GM12878 (cell line): ENCODE measurements at regions not wholly inside any gene's neighbourhood (a gene's known extent, or its start where the extent isn't known, plus 50 kb on each side); places are given as distances from the start of the nearest gene placed in this dataset.

Experiments
- ATAC-seq: fragments of 200-7000 bp; cut with Tn5 transposase; 3 replicates; pipeline ENCODE4 v1.9.1; 2020; ENCODE audit warnings: mild to moderate bottlenecking, moderate library complexity
- BruUV-seq: library from RNA; stranded (reverse); fragments of 400-500 nt; replicated peaks from 2 replicates; lab custom pipeline; 2021; lab: Mats Ljungman, UMichigan
- CTCF ChIA-PET: fragments of 300-600 bp; sonication (Branson Sonifier 250); formaldehyde crosslinking; extraction: SDS; loops from one replicate; lab custom pipeline; 2021; ENCODE audit warnings: inconsistent platforms; lab: Yijun Ruan, JAX
- POLR2A ChIA-PET: fragments of 350-600 bp; formaldehyde crosslinking; extraction: SDS; loops from one replicate; lab custom pipeline; 2021; ENCODE audit warnings: inconsistent platforms; lab: Charles Lee
- RAD21 ChIA-PET: fragments of 300-600 bp; sonication (Branson Sonifier 250); formaldehyde crosslinking; loops from one replicate; lab custom pipeline; 2023; ENCODE audit warnings: antibody characterized with exemption; ENCODE audit not compliant: unreplicated experiment; lab: Charles Lee
- SMC1A ChIA-PET: fragments of 300-600 bp; sonication (Branson Sonifier 250); formaldehyde crosslinking; loops from one replicate; lab custom pipeline; 2023; ENCODE audit not compliant: unreplicated experiment, uncharacterized antibody; lab: Charles Lee
- DNase-seq: peaks from one replicate; pipeline ENCODE4 v3.0.0-alpha.2; 2011; ENCODE audit warnings: low read depth, low spot score
- FAIRE-seq: peaks from 3 replicates; lab custom pipeline; 2011; peaks lifted over from hg19 to GRCh38; lab: Jason Lieb, UNC
- H2AFZ ChIP-seq: 2 replicates; pipeline ENCODE4 v1.6.0; 2011; ENCODE audit warnings: low read depth, low read length, control low read depth; ENCODE audit not compliant: control insufficient read depth
- H3K27ac ChIP-seq: 2 replicates; pipeline ENCODE4 v1.5.1; 2011; ENCODE audit warnings: control low read depth; ENCODE audit not compliant: control insufficient read depth, insufficient read depth
- H3K27me3 ChIP-seq, 2 experiments: replicated peaks in 1 of 2; 2 replicates each; pipeline versions ENCODE4 v1.6.0 to v1.6.1; 2011; ENCODE audit warnings: low read length in 1 of 2; ENCODE audit not compliant: control insufficient read depth in 2 of 2, insufficient read depth in 2 of 2
- H3K36me3 ChIP-seq, 2 experiments: 2 replicates each; pipeline ENCODE4 v1.5.1; 2011; ENCODE audit warnings: low read length in 1 of 2; ENCODE audit not compliant: control insufficient read depth in 2 of 2, insufficient read depth in 2 of 2
- H3K4me1 ChIP-seq: 2 replicates; pipeline ENCODE4 v1.6.1; 2011; ENCODE audit warnings: mild to moderate bottlenecking, low read length, moderate library complexity, mixed read lengths; ENCODE audit not compliant: control insufficient read depth, insufficient read depth
- H3K4me2 ChIP-seq: 2 replicates; pipeline ENCODE4 v1.6.0; 2011; ENCODE audit warnings: control low read depth; ENCODE audit not compliant: control insufficient read depth, insufficient read depth
- H3K4me3 ChIP-seq: fragments of 200-600 bp; sonication (generic); 2 replicates; pipeline ENCODE4 v1.5.1; 2016
- H3K79me2 ChIP-seq: 2 replicates; pipeline ENCODE4 v1.6.0; 2011; ENCODE audit warnings: low read length; ENCODE audit not compliant: control insufficient read depth, insufficient read depth
- H3K9ac ChIP-seq: 2 replicates; pipeline ENCODE4 v1.8.0; 2011; ENCODE audit warnings: low read length, control low read depth, mixed read lengths; ENCODE audit not compliant: control insufficient read depth, insufficient read depth
- H3K9me3 ChIP-seq: replicated peaks from 3 replicates; pipeline ENCODE4 v1.5.1; 2011; ENCODE audit warnings: mild to moderate bottlenecking, low read length; ENCODE audit not compliant: control insufficient read depth, insufficient read depth
- H4K20me1 ChIP-seq: 2 replicates; pipeline ENCODE4 v1.6.0; 2011; ENCODE audit not compliant: control insufficient read depth, insufficient read depth
- BHLHE40 ChIP-seq, 2 experiments: fragments of 450-650 bp in 1 of 2; IDR thresholded peaks; 2 replicates each; pipeline ENCODE4 v1.6.1; 2011 to 2017; ENCODE audit warnings: low read depth in 2 of 2, borderline replicate concordance in 1 of 2, improper control_type of control experiment in 1 of 2, low read length in 1 of 2, mild to moderate bottlenecking in 1 of 2
- BMI1 ChIP-seq: fragments of 450-650 bp; IDR thresholded peaks from 2 replicates; pipeline ENCODE4 v1.6.1; 2016; ENCODE audit warnings: mild to moderate bottlenecking, moderate library complexity, borderline replicate concordance
- IRF4 ChIP-seq: IDR thresholded peaks from 2 replicates; pipeline ENCODE4 v1.6.1; 2011; ENCODE audit warnings: low read depth, low read length
- KDM1A ChIP-seq: fragments of 200-600 bp; sonication (generic); IDR thresholded peaks from 2 replicates; pipeline ENCODE4 v1.6.1; 2016; ENCODE audit warnings: borderline replicate concordance
- MEF2B ChIP-seq: fragments of 450-650 bp; IDR thresholded peaks from 2 replicates; pipeline ENCODE4 v1.6.1; 2018; ENCODE audit warnings: mild to moderate bottlenecking, moderate library complexity; ENCODE audit not compliant: partially characterized antibody, poor library complexity, severe bottlenecking
- RB1 ChIP-seq: fragments of 450-650 bp; formaldehyde crosslinking; IDR thresholded peaks from 2 replicates; pipeline ENCODE4 v1.6.1; 2017; ENCODE audit warnings: mild to moderate bottlenecking, borderline replicate concordance
- RCOR1 ChIP-seq: conservative IDR thresholded peaks from 2 replicates; pipeline ENCODE4 v1.6.1; 2012; ENCODE audit warnings: low read depth, low read length, improper control_type of control experiment
- ZZZ3 ChIP-seq: IDR thresholded peaks from 2 replicates; pipeline ENCODE4 v1.6.1; 2011; ENCODE audit warnings: low read depth; ENCODE audit not compliant: control insufficient read depth, insufficient read length
- WGBS: methylation state at CpG from one replicate; pipeline ENCODE4 v1.1.6; 2016; ENCODE audit warnings: low lambda C conversion rate; ENCODE audit not compliant: insufficient replicate concordance, insufficient coverage; ENCODE audit errors: missing lambda C conversion rate; 5-methylcytosine and 5-hydroxymethylcytosine counted together
- in situ Hi-C: fragments of 300-500 bp; cut with MboI; formaldehyde crosslinking; loops from 9 replicates; pipeline ENCODE4 v1.14.3; 2018; ENCODE audit warnings: mixed read lengths
- intact Hi-C: fragments of 100-400 bp; cut with micrococcal nuclease; formaldehyde crosslinking; loops from one replicate; pipeline ENCODE4 v1.14.2; 2022; ENCODE audit not compliant: unreplicated experiment
- TF ChIP-seq, protein P1 (sequence below): fragments of 450-650 bp; IDR thresholded peaks from 2 replicates; pipeline ENCODE4 v1.6.1; 2018; ENCODE audit warnings: mild to moderate bottlenecking, low read depth, moderate library complexity; ENCODE audit not compliant: partially characterized antibody
- TF ChIP-seq, protein P2 (sequence below): IDR thresholded peaks from 2 replicates; pipeline ENCODE4 v1.6.1; 2011; ENCODE audit warnings: borderline replicate concordance, low read depth, mild to moderate bottlenecking, moderate library complexity, low read length; ENCODE audit not compliant: insufficient read depth, poor library complexity, severe bottlenecking
- TF ChIP-seq, protein P3 (sequence below): IDR thresholded peaks from 2 replicates; pipeline ENCODE4 v1.6.1; 2012; ENCODE audit warnings: low read depth, low read length, improper control_type of control experiment
- TF ChIP-seq, protein P4 (sequence below): fragments of 450-650 bp; IDR thresholded peaks from 2 replicates; pipeline ENCODE4 v1.6.1; 2017; ENCODE audit warnings: antibody characterized with exemption, mild to moderate bottlenecking, moderate library complexity
- TF ChIP-seq, protein P5 (sequence below): fragments of 450-650 bp; IDR thresholded peaks from 2 replicates; pipeline ENCODE4 v1.6.1; 2014; ENCODE audit warnings: mild to moderate bottlenecking

DNA sequence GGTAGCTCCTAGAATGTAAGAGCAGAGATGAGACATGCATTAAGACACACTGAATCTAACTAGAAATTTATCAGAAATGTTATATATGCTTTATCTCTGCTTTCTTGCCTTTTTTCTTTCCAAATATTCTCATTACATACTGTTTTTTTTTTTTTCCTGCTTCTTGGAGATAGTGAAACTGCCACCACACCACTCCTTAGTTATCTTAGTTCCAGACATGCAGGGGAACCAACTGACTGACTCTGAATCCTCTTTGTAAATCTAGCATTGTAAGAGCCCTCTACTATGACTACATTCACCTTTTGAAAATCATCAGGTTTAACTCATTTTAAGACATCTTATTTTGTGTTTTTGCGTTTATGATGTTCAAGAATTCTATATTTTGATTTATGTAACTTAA lies 181.3 kb upstream of the ST8SIA4 start (continued):
- TF ChIP-seq, protein P1, sequence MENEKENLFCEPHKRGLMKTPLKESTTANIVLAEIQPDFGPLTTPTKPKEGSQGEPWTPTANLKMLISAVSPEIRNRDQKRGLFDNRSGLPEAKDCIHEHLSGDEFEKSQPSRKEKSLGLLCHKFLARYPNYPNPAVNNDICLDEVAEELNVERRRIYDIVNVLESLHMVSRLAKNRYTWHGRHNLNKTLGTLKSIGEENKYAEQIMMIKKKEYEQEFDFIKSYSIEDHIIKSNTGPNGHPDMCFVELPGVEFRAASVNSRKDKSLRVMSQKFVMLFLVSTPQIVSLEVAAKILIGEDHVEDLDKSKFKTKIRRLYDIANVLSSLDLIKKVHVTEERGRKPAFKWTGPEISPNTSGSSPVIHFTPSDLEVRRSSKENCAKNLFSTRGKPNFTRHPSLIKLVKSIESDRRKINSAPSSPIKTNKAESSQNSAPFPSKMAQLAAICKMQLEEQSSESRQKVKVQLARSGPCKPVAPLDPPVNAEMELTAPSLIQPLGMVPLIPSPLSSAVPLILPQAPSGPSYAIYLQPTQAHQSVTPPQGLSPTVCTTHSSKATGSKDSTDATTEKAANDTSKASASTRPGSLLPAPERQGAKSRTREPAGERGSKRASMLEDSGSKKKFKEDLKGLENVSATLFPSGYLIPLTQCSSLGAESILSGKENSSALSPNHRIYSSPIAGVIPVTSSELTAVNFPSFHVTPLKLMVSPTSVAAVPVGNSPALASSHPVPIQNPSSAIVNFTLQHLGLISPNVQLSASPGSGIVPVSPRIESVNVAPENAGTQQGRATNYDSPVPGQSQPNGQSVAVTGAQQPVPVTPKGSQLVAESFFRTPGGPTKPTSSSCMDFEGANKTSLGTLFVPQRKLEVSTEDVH, result no peak
- no peak for TF ChIP-seq ZZZ3
- TF ChIP-seq, all 136 proteins: peak for 0

DNA sequence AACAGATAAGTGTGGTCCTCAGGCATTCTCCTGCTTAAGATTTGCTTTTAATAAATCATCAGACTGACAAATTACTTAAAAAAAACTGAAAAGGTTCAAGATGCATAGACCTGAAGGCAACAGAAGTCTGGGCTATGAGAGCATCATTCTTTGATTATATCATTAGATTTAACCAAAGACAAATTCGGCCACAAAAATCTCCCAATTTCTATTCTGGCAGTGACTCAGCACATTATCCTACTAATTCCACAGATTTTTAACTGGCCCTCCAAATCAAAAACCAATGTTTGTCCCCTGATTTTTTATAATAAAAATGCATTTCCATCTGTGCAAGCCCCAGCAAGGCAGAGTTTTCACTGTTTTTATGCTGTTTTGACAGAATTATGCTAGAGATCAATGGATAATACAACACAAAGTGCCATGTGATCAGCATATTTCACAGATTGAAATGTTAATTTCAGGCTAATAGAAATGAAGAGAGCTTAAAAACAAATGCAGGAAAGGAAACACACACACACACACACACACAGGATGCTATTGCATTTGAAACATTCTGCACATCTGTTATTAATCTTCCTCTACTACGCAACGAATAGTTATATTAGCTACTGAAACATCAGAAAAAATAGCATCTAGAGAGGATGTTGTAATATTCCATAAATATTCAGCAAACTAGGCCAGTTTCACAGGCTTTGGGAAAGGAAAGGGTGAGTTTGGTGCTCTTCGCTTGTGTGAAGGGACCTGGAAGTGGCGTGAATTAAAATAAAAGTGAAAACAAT lies 177.6 kb upstream of the ST8SIA4 start:
- 73% methylated on average over 5 of the region's 5 CpGs for WGBS
- no peak overlapping the region for H3K27ac ChIP-seq
- H2AFZ ChIP-seq, result no peak overlapping the region
- H3K79me2 ChIP-seq, result no peaks in the 10 kb centered on the region
- in situ Hi-C loops (no loop called here), intact Hi-C loops (no loop called here)
- CTCF ChIA-PET, result no interaction called here
- POLR2A ChIA-PET, result no interaction called here
- FAIRE-seq, result no peak
- no peak for ATAC-seq
- H3K27me3 ChIP-seq, result no peaks in the 10 kb centered on the region
- DNase-seq, result no peak
- SMC1A ChIA-PET, result no interaction called here
- H3K9me3 ChIP-seq, result no peaks in the 10 kb centered on the region
- no peaks in the 10 kb centered on the region for H3K36me3 ChIP-seq
- RAD21 ChIA-PET, result no interaction called here
- no peak overlapping the region for H3K9ac ChIP-seq
- no peaks in the 10 kb centered on the region for H3K4me1 ChIP-seq
- H4K20me1 ChIP-seq, result no peaks in the 10 kb centered on the region
- H3K4me3 ChIP-seq, result no peak overlapping the region
- no TSS peak for BruUV-seq
- H3K4me2 ChIP-seq, result no peak overlapping the region
- TF ChIP-seq MEF2B (no peak), KDM1A (no peak), RCOR1 (no peak), RB1 (no peak), IRF4 (no peak), BMI1 (no peak), BHLHE40 (IDR thresholded peaks at IDR 0.05; ENCODE audit: borderline replicate concordance in 1 of 2, low read depth in 2 of 2, low read length in 1 of 2) (no peak)
- TF ChIP-seq, protein P2, sequence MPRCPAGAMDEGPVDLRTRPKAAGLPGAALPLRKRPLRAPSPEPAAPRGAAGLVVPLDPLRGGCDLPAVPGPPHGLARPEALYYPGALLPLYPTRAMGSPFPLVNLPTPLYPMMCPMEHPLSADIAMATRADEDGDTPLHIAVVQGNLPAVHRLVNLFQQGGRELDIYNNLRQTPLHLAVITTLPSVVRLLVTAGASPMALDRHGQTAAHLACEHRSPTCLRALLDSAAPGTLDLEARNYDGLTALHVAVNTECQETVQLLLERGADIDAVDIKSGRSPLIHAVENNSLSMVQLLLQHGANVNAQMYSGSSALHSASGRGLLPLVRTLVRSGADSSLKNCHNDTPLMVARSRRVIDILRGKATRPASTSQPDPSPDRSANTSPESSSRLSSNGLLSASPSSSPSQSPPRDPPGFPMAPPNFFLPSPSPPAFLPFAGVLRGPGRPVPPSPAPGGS, result no peak
- TF ChIP-seq, protein P3, sequence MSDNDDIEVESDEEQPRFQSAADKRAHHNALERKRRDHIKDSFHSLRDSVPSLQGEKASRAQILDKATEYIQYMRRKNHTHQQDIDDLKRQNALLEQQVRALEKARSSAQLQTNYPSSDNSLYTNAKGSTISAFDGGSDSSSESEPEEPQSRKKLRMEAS, result no peak
- TF ChIP-seq, protein P4, sequence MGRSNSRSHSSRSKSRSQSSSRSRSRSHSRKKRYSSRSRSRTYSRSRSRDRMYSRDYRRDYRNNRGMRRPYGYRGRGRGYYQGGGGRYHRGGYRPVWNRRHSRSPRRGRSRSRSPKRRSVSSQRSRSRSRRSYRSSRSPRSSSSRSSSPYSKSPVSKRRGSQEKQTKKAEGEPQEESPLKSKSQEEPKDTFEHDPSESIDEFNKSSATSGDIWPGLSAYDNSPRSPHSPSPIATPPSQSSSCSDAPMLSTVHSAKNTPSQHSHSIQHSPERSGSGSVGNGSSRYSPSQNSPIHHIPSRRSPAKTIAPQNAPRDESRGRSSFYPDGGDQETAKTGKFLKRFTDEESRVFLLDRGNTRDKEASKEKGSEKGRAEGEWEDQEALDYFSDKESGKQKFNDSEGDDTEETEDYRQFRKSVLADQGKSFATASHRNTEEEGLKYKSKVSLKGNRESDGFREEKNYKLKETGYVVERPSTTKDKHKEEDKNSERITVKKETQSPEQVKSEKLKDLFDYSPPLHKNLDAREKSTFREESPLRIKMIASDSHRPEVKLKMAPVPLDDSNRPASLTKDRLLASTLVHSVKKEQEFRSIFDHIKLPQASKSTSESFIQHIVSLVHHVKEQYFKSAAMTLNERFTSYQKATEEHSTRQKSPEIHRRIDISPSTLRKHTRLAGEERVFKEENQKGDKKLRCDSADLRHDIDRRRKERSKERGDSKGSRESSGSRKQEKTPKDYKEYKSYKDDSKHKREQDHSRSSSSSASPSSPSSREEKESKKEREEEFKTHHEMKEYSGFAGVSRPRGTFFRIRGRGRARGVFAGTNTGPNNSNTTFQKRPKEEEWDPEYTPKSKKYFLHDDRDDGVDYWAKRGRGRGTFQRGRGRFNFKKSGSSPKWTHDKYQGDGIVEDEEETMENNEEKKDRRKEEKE, result no peak
- TF ChIP-seq, protein P5, sequence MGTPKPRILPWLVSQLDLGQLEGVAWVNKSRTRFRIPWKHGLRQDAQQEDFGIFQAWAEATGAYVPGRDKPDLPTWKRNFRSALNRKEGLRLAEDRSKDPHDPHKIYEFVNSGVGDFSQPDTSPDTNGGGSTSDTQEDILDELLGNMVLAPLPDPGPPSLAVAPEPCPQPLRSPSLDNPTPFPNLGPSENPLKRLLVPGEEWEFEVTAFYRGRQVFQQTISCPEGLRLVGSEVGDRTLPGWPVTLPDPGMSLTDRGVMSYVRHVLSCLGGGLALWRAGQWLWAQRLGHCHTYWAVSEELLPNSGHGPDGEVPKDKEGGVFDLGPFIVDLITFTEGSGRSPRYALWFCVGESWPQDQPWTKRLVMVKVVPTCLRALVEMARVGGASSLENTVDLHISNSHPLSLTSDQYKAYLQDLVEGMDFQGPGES, result no peak
